Thyroid gland (tissue), 4 donors: ENCODE measurements at regions not wholly inside any gene's neighbourhood (a gene's known extent, or its start where the extent isn't known, plus 50 kb on each side); places are given as distances from the start of the nearest gene placed in this dataset.

Source experiments
- CTCF ChIP-seq, 6 experiments: fragments of 200-600 bp in 3 of 6; fragments of 450-650 bp in 3 of 6; sonication (generic) in 3 of 6; IDR thresholded peaks; one replicate each; pipeline ENCODE4 v1.5.1; 2016 to 2019; ENCODE audit warnings: antibody characterized with exemption in 6 of 6, mild to moderate bottlenecking in 2 of 6, inconsistent platforms in 1 of 6, moderate library complexity in 1 of 6
- POLR2A ChIP-seq, 2 donors: fragments of 450-650 bp; IDR thresholded peaks; one replicate each; pipeline ENCODE4 v1.6.1; 2017; ENCODE audit warnings: antibody characterized with exemption in 2 of 2, mild to moderate bottlenecking in 2 of 2, moderate library complexity in 1 of 2

- TF ChIP-seq CTCF (IDR thresholded peaks at IDR 0.05), result no peak
- TF ChIP-seq POLR2A (IDR thresholded peaks at IDR 0.05), result no peak
These were observed 276.6 kb upstream of the GATB start for GRCh38 chr4:152037435-152037834.
